Ramos (cell line): ENCODE measurements at regions not wholly inside any gene's neighbourhood (a gene's known extent, or its start where the extent isn't known, plus 50 kb on each side); places are given as distances from the start of the nearest gene placed in this dataset.
"Not testable (repeated sequence)": the region's sequence is repeated elsewhere in the genome, so short reads cannot be mapped to it uniquely, and the experiment has no call there.

ENCODE experiments used
- in situ Hi-C: fragments of 300-500 bp; cut with MboI; formaldehyde crosslinking; loops from one replicate; pipeline ENCODE4 v1.14.3; 2022; ENCODE audit warnings: low sequenced_read_pairs; ENCODE audit not compliant: unreplicated experiment

DNA sequence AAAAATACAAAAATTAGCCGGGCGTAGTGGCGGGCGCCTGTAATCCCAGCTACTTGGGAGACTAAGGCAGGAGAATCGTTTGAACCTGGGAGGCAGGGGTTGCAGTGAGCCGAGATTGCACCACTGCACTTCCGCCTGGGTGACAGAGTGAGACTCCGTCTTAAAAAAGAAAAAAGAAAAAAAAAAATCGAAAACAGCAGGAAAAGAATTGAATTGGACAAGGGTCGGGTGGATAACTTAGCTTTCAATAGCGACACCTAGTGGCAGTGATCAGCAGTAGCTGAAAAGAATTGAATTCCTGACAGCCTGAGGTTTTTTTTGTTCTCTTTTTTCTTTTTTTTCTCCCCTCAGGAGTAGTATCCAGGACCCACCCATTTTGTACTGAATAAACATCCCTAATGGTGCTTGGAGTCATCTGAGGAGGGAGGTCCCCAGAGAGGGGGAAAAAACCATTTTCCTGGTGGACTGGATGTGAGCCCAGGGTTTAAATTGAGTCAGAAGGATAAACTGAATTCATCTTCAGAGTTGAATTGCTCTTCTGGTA is 55.1 kb downstream of the CYCS start:
- in situ Hi-C loops, result loop anchor here (10.0 kb wide), 1 partner anchor 255 kb away; no protein-coding TSS in a partner anchor

DNA sequence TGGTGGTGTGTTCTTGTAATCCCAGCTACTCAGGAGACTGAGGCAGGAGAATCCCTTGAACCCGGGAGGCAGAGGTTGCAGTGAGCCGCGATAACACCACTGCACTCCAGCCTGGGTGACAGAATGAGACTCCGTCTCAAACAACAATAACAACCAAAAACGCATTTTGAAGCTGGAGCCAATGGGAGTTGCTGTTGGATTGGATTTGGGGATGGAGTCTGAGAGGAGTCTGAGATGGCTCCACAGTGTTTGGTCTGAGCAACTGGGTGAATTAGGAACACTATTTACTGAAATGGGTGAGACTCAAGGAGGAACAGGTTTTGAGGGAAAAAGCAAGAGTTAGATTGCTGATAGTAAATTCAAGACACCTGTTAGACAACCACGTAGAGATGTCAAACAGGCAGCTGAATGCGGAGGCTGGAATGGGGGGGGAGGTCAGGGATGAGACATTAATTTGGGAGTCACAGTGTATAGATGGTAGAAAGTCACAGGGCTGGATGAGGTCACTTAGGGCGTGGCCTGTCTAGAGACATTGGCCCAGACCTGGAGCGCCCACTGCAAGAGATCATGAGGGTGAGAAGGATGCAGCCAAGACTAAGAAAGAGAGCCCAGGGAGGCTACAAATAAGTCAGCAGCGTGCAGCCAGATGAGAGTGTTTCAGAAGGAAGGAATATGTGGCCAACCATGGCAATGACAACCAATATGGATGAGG is 56.4 kb downstream of the CYCS start:
- in situ Hi-C loops, result loop anchor here (10.0 kb wide), 1 partner anchor 254 kb away; no protein-coding TSS in a partner anchor

DNA sequence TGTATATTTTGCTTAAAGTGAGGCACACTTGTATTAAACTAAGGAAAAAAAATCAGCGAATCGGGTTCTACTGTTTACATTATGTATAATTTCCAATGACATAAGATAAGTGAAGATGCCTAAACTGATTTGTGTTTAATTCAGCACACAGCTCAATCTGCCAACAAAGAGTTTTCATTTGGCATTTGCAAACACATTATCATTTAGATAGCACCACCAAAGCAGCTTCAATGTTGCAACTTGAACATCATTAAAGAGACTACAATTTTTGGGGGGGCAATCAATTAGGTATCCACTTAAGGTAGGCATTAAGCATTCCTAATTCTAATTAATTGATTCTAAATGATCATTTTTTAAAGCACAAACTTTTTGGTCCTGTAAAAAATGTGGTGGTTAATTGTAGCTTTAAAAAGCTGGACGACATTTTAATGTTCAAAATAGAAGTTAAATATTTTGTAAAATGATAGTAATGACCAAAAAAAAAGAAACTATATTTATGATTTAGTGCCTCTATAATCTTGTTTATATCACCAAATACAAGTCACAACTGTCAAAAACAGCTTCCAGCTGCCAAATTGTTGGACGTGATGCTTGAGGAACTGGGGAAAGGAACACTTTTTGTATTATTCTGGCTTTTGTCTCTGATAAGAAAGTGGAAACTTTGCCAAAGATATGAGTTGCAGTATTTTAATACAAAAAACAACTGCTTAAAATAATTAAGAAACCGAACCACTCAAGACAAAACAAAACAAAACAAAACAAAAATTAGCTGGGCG is 57.1 kb downstream of the CYCS start:
- in situ Hi-C loops, result loop anchor here (10.0 kb wide), 1 partner anchor 253 kb away; no protein-coding TSS in a partner anchor

DNA sequence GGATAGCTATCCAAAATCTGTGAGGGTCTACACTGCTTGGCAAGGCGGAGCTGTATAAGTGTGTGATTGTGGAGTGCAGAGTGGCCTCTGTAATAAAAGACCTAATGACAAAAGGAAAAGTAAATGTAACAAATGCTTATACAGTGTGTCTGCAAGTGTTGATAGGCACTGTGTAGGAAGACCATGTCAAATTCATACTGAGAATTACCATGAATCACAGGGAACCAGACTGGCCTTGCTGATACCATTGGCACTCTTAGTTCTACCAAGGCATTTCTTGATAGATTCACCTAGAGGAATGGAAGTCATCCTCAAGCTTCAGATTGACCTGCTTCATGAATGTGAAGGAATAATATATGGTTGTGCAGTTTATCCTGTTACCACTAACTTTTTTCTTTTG is 58.8 kb downstream of the CYCS start:
- in situ Hi-C loops, result loop anchor here (10.0 kb wide), 1 partner anchor 251 kb away; no protein-coding TSS in a partner anchor

DNA sequence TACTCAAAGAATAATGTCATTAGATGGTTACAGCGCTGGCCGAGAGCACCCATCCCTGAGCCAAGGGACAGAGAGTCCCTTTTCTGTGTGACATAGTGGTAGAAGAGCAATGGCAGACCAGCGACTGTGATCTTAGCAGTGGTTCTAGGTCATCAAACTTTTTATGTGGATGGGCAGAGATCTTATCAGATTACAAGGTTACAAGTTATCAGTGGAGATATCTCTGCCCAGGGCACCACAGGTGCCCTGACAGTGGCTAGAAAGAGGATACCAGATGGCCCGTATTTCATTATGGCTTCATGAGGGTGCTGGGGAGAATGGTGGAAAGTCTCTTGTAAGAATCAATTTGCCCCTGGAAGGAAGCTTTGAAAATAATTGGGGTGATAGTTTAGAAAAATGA is 62.7 kb downstream of the CYCS start:
- in situ Hi-C loops, result loop anchor here (10.0 kb wide), 1 partner anchor 248 kb away; no protein-coding TSS in a partner anchor

DNA sequence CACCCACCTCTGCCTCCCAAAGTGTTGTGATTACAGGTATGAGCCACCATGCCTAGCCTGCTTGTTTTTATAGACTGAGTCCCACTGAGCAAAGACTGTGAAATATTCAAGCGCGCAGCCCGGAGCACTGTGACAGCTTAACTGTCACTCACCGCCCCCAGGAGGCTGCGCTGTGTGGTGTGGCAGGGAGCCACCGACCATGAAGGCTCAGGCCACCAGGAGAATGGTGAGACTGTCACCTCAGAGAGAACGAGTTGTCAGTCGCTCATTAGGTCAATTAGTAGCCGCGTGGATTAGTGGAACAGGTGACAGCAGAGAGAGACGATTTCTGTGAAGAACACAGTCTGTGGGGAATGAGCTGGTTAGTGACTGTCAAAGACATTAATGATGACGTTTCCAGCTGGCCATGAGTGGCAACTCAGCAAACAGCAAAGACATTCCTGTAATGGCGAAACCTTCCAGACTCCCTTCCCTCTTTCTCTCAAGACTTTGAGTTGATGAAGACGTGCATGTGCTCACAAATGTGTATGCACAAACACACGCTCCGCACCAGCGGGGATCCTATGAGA is 64.5 kb downstream of the CYCS start:
- in situ Hi-C loops, result loop anchor here (10.0 kb wide), 1 partner anchor 246 kb away; no protein-coding TSS in a partner anchor

DNA sequence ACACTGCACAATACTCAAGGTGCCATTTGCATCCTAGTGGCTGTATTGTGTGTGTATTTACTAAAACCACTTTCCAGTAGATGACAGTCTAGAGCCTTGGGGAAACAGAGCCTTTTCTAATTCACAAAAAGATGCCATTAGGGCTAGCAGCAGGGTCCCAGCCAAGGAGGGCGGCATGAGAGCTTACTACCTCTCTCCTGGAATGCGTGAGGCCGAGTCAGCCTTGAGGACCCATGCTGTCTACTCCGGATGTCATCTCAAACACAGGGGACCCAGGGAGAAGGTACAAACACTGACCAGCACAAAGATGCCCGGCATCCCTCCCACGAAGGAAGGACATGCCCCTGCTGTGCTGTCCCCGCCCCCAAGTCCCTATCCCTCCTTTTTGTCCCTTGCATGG is 65.5 kb downstream of the CYCS start:
- in situ Hi-C loops, result no loop called here

DNA sequence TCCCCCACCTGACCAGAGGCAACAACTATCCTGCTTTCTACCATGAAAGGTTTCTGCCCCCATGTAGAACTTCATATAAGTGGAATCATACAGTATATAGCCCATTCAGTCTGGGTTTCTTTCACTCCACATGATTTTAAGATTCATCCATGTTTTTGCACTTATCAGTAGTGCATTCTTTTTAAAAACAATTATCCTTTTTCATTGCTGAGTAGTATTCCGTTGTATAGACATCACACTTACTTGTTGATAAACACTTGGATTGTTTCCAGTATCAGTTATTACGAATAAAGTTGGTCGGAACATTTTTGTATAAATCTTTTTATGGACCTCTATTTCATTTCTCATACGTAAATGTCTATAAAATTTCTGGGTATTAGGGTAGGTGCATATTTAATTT is 68.7 kb downstream of the CYCS start:
- in situ Hi-C loops, result no loop called here

DNA sequence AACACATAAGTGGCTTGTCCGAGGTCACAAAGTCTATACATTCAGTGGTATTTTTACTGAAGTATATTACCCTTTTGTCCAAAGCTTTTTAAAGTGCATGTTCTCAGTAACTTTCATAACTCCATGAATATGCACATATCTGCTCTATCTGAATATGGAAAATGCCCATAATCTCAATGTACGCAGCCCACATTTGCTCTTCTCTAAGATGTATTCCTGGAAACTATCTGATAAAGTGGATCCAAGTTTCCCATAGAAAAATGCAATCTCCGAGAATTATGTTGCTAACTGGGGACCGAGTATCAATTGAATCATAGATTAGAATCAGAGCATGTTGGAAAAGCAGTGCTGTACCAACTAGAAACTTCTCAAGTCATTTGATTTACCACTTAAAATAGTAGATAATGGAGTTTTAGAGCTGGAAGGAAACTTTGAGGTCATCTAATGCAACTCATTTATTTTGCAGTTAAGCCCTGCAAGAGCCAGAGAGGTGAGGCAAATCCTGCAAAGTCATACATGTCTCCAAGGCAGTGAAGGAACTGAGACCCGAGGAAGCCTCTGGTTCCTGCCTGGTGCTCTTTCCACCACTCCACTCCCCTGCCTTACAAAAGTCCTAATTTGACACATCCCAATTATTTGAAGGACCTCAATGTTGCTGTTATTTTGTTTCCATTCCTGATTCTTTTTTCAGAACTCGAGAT is 69.4 kb downstream of the CYCS start:
- in situ Hi-C loops, result no loop called here

DNA sequence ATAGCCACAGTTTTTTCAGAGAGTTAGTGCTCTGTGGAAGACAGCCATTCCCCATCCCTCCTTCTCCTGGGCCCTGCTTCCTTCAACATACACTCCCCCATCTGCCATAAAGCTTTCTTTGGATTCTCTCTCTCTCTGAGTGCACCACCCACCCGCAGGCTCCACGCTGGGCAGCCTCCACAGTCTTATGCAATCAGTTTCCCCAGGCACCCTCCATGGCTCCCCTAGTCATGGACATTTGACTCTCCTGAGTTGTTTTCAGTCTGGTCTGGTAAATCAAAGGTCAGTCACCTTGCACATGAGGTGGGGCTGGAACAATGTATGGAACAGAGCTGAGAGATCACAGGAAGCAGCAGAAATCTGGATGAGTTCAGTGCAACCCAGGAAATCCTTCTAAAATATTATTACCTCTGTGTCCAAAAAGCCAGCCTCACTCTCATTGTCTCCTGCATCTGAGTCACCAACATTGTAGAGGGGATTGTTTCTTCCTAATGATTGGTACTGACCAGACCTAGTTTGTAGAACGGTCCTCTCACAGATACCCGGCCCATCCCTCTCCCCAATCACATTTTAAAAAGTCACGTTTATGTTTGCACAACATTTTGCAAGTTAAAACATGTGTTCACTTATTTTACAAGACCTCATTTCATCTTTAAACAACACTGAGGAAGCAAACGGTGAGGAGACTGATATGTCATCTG is 70.1 kb downstream of the CYCS start:
- in situ Hi-C loops, result no loop called here

DNA sequence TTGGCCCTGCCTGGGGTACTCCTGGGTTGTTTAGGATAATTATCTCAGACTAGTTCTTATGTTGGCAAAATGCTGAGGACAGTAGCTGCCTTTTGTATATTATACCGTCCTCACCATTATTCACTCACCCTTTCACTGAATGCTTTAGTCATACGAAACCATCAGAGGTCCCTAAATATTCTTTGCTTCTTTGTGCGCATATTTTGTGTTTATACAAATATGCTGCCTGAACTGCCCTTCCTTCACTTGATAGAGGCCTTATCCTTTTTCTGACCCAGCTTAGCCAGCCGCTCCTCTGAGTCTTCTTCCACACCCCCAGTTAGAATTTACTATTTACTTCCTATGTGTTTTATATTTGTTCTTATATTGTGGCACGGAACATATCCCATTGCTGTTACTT is 70.2 kb upstream of the OSBPL3 start:
- in situ Hi-C loops, result no loop called here

DNA sequence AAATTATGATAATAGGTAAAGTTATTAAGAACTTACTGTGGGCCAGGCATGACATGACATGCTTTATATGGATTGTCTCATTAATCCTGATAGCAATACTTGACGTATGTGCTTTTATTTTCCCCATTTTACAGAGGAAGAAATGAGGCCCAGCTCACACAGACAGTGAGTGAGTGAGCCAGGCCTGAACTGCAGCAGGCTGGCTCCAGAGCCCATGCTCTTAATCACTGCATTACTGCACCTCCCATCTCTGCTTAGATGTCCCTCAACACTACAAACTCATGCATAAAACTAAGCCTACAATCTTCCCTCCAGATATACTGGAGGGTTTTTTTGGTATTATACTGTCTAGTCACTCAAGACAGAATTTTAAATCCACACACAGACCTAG is 68.5 kb upstream of the OSBPL3 start:
- in situ Hi-C loops, result no loop called here

DNA sequence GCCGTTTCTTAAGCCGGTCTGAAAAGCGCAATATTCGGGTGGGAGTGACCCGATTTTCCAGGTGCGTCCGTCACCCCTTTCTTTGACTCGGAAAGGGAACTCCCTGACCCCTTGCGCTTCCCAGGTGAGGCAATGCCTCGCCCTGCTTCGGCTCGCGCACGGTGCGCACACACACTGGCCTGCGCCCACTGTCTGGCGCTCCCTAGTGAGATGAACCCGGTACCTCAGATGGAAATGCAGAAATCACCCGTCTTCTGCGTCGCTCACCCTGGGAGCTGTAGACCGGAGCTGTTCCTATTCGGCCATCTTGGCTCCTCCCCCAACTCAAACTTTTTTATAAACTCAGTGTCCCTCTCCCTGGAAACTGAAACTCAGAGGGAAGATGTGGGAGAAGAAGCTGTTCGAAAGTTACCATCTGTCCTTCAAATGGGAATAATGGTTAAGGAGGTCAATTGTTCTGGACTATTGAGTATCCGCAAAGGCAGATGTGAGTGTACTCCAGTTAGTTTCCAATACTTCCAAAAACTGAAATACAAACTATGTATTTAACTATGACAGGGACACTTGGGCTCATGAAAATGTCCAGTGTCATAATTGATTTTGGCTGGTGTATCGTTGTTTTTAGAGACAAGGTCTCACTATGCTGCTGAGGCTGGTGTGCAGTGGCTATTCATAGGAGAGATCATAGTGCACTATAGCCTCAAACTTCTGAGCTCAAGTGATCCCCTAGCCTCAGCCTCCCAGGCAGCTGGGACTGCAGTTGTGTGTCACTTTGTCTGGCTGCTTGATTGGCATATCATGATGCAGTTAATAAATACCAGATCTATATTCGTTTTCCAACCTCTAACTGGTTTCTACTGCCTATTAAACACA is 67.8 kb upstream of the OSBPL3 start:
- in situ Hi-C loops, result not testable (repeated sequence)

DNA sequence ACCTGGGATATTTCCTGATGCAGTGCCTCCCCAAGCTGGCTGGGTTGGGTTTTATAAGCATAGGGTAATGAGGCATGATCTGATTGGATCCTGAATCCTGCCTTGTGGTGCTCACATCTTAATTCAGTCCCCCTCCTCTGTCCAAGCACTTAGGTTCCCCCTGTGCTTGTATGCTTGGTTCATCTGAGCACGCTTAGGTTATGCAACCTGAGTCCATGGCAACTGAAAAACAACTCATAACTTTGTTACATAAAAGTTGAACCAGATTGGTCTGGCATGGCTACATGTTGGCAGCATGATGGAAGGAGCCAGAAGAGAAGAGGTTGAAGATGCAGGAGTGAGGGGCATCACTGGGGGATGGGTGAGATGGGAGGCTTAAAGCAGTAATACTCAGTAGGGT is 57.3 kb upstream of the OSBPL3 start:
- in situ Hi-C loops, result no loop called here

DNA sequence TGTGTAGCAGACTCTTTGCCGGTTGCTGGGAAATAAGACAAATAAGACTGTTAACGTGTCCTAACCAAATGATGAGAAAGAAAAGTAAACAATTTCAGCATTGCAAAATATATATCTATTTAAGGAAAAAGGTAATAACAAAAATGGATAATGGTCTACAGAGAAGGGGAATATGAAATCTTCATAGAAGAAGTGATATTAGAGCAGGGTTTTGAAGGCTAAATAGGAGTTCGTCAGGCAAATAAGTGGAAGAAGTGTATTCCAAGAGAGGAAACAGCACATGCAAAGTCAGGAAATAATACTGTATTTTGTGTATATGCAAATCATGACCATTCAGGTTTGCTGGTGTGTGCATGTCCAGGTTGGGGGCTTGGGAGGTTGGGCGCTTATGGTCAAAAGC is 55.3 kb upstream of the OSBPL3 start:
- in situ Hi-C loops, result no loop called here

DNA sequence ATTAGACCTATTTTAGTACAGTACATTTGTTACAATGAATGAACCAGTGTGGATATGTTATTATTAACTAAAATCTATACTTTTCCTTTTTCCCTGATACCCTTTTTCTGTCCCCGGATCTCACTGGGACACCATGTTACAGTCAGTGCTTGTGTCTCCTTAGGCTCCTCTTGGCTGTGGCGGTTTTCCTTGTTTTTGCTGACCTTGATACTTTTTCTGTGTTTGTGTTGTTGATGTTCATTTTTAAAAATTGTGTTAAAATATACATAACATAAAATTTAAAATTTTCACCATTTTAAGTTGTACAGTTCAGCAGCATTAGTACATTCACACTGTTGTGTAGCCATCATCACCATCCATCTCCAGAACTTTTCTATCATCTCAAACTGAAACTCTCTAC is 54.2 kb upstream of the OSBPL3 start:
- in situ Hi-C loops, result no loop called here

DNA sequence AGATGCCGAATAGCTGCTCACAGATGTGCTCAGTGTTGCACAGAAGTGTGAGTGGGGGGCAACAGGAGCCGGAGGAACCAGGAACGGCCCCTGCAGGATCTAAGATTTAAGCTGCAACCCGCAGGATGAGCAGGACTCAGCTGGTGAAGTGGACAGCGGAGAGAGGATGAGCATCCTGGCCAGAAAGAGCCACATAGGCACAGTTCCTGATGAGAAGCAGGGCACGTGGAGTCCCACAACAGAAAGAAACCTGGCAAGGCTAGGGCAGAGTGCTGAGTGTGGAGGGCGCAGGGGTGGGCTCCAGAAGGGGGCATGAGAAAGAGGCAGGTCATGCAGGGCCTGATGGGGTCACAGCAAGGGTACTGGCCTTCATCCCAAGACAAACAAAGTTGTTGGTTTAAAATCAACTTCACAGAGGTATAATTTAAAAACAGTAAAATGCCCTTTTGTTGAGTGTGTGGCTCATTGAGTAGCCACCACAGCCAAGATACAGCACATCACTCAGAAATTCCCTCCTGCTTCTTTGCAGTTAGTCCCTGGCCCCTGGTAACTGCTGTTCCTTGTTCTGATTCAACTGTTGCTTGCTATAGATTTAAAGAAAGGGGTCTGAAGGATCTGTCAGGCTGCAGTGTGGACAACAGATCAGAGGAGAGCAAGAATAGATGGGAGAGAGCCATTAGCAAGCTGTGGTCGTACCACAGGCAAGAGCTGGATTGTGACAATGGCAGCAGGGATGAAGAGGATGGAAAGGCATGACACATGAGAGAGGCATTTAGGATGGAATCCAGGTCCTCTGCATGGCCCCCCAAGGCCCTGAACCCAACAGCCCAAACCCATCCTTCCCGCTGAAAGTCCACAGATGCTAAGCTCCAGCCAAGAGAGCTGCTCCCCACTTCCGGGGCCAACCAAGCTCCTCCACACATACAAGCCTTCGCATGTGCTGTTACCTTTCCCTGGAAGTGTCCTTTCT is 53.1 kb upstream of the OSBPL3 start:
- in situ Hi-C loops, result no loop called here

DNA sequence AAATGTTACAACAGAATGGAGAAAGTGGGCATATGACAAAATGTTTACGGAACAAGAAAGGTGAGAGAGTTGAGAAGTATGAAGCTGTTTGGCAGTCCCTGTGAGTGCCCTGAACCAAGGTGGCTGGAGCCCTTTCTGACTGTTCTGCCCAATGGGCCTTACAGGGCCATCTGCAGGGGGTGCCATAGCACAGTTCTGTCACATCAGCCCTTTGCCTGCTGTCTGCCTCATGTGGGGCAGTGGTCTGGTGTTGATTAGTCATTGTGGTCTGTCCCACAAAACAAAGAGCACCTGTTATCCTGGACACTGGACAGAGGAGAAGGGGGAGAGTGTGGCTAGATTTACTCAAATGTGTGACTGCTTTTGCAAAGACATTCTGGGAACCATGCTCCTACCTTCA is 51.5 kb upstream of the OSBPL3 start:
- in situ Hi-C loops, result no loop called here
